AG10803 (cell line): ENCODE measurements at regions not wholly inside any gene's neighbourhood (a gene's known extent, or its start where the extent isn't known, plus 50 kb on each side); places are given as distances from the start of the nearest gene placed in this dataset.

Experiments
- DNase-seq: peaks from one replicate; pipeline ENCODE4 v3.0.0; 2010; ENCODE audit warnings: low read depth
- H3K4me3 ChIP-seq: 2 replicates; pipeline ENCODE4 v1.5.1; 2011; ENCODE audit warnings: mild to moderate bottlenecking, low read length, control low read depth
- TF ChIP-seq, protein P1 (sequence below): conservative IDR thresholded peaks from 2 replicates; pipeline ENCODE4 v1.5.1; 2011; ENCODE audit warnings: mild to moderate bottlenecking, low read length, control low read depth, inconsistent platforms

- peak overlapping the region; percentile 20 for H3K4me3 ChIP-seq
- TF ChIP-seq, protein P1, sequence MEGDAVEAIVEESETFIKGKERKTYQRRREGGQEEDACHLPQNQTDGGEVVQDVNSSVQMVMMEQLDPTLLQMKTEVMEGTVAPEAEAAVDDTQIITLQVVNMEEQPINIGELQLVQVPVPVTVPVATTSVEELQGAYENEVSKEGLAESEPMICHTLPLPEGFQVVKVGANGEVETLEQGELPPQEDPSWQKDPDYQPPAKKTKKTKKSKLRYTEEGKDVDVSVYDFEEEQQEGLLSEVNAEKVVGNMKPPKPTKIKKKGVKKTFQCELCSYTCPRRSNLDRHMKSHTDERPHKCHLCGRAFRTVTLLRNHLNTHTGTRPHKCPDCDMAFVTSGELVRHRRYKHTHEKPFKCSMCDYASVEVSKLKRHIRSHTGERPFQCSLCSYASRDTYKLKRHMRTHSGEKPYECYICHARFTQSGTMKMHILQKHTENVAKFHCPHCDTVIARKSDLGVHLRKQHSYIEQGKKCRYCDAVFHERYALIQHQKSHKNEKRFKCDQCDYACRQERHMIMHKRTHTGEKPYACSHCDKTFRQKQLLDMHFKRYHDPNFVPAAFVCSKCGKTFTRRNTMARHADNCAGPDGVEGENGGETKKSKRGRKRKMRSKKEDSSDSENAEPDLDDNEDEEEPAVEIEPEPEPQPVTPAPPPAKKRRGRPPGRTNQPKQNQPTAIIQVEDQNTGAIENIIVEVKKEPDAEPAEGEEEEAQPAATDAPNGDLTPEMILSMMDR: no peak
- peak; percentile 6 for DNase-seq
Observed at GRCh38 chrX:116239944-116240840, 69.6 kb downstream of the AGTR2 start.

DNA sequence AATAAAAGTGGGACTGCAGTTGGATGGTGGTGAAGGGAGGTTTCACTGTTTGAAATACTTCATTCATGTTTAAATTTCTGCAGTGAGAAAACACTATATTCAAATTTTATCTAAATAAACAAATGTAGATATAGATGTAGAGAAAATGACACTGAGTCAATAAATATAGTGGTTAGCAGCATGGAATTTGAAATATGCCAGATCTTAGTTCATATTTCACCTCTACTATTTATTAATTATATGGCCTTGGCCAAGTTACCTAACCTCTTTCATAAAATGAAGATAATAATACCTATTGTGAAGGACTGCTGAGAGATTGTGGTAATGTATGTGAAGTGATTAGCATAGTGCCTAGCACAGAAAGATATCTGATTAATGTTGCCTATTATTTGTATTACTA is 70.5 kb downstream of the AGTR2 start:
- TF ChIP-seq, protein P1: no peak
- no peak for DNase-seq
- no peak overlapping the region for H3K4me3 ChIP-seq

DNA sequence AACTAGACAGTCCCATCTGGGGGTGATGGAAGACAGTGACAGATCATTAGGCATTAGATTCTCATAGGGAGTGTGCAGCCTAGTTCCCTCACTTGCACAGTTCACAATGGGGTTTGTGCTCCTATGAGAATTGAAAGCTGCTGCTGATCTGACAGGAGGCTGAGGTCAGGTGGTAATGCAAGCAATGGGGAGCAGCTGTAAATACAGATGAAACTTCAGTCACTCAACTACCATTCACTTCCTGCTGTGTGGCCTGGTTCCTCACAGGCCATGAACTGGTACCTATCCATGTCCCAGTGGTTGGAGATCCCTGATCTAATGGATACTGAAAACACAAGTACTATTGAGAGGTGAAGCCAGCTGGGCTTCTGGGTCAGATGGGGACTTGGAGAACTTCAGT is 72.5 kb downstream of the AGTR2 start:
- H3K4me3 ChIP-seq: no peak overlapping the region
- TF ChIP-seq, protein P1: no peak
- no peak for DNase-seq

DNA sequence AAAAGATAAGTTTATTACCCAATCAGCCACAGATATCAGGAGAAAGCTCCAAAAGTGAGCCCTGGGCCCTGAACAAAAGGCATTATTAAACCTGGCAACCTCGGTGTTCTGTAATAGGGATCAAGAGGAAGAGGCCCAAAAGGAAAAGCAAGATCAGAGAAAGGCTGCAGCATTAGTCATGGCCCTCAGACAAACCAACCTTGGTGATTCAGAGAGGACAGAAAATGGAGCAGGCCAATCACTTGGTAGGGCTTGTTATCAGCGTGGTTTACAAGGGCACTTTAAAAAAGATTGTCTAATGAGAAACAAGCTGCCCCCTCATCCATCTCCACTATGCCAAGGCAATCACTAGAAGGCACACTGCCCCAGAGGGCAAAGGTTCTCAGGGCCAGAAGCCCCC is 75.7 kb downstream of the AGTR2 start:
- TF ChIP-seq, protein P1: no peak
- no peak overlapping the region for H3K4me3 ChIP-seq
- DNase-seq: peak; percentile 1

DNA sequence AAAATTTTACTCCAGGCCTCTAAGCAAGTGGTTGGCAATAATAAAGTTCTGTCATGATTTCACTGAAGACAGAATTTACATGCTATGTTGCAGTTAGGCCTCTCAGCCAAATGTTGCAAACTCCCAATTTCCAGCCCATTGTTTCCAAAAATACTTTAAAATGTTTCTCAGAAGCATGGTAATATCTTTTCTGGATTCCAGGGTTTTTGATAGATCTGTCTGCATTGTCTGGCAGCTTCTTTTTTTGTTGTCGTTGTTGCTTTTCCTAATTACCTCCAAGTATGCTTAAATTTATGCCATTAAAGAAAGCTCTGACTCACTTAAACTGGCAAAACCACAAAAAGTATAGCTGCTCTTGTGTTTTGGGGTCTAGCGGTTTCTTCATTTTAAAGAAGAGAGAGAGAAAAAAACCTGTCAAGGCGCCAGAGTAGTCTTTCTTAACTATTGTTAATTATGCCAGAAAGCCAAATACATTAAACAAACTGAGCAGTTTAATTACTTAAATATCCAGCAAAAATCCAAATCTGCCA is 97.0 kb downstream of the AGTR2 start:
- peak; percentile 69 for DNase-seq
- TF ChIP-seq, protein P1: no peak
- H3K4me3 ChIP-seq: no peak overlapping the region

GRCh38 chrX:116272322-116272721 is 101.8 kb downstream of the AGTR2 start:
- no peak overlapping the region for H3K4me3 ChIP-seq
- TF ChIP-seq, protein P1: no peak
- DNase-seq: peak; percentile 95

- H3K4me3 ChIP-seq: no peak overlapping the region
- TF ChIP-seq, protein P1: no peak
- DNase-seq: no peak
Observed at GRCh38 chrX:116272861-116273260, 102.3 kb downstream of the AGTR2 start.
